ENCODE measurements at regions not wholly inside any gene's neighbourhood (a gene's known extent, or its start where the extent isn't known, plus 50 kb on each side); places are given as distances from the start of the nearest gene placed in this dataset.
"Not testable (repeated sequence)": the region's sequence is repeated elsewhere in the genome, so short reads cannot be mapped to it uniquely, and the experiment has no call there.

DNA sequence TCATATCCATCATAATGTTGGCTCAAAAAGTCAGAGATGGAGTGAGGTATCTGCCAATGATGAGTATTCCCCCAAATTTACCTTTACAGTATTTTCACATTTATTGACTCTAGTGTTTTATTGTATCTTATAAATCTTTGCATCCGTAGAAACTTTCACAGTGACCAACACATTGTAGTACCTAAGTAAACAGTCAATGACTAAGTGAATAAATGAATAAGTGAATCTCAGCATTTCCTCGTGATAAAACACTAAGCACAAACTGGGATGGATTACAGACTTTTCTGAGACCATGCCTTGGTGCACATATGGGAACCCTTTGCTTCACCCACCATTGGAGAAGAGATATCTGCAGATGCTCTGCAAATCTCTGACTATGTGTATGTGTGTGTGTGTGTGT, 429.9 kb downstream of the NR4A2 start:
- Mint-ChIP-seq H3K27me3 (ENCODE audit: insufficient read depth) (peaks cover 3% of the 10 kb centered on the region), H3K4me1 (peaks cover 8% of the 10 kb centered on the region), H3K9me3 (no peaks in the 10 kb centered on the region), H3K27ac (no peak overlapping the region), H3K36me3 (ENCODE audit: low read depth) (no peaks in the 10 kb centered on the region), H3K4me3 (no peak overlapping the region)
- DNase-seq: no peak
- TF ChIP-seq, protein P1, sequence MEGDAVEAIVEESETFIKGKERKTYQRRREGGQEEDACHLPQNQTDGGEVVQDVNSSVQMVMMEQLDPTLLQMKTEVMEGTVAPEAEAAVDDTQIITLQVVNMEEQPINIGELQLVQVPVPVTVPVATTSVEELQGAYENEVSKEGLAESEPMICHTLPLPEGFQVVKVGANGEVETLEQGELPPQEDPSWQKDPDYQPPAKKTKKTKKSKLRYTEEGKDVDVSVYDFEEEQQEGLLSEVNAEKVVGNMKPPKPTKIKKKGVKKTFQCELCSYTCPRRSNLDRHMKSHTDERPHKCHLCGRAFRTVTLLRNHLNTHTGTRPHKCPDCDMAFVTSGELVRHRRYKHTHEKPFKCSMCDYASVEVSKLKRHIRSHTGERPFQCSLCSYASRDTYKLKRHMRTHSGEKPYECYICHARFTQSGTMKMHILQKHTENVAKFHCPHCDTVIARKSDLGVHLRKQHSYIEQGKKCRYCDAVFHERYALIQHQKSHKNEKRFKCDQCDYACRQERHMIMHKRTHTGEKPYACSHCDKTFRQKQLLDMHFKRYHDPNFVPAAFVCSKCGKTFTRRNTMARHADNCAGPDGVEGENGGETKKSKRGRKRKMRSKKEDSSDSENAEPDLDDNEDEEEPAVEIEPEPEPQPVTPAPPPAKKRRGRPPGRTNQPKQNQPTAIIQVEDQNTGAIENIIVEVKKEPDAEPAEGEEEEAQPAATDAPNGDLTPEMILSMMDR (conservative IDR thresholded peaks at IDR 0.05): no peak
- H3K36me3 ChIP-seq (ENCODE audit: control insufficient read depth, insufficient read depth, low read length): no peaks in the 10 kb centered on the region
- H3K9ac ChIP-seq (ENCODE audit: extremely low read depth, low read length, poor library complexity, severe bottlenecking): no peak overlapping the region
- no peak overlapping the region for H3K27ac ChIP-seq (ENCODE audit: low read depth, low read length)
- no peaks in the 10 kb centered on the region for H3K27me3 ChIP-seq (ENCODE audit: control insufficient read depth, insufficient read depth, low read length, poor library complexity, severe bottlenecking)
- H3K4me1 ChIP-seq (ENCODE audit: control insufficient read depth, insufficient read depth, low read length): no peaks in the 10 kb centered on the region
- H3K4me3 ChIP-seq (ENCODE audit: low read length): no peak overlapping the region
- 98 to 100% methylated on average over 1 to 2 of the region's 2 CpGs for WGBS, 2 experiments (ENCODE audit: insufficient coverage in 1 of 2, insufficient read length in 1 of 2)
- H3K9me3 ChIP-seq (ENCODE audit: control insufficient read depth, low read length): no peaks in the 10 kb centered on the region

DNA sequence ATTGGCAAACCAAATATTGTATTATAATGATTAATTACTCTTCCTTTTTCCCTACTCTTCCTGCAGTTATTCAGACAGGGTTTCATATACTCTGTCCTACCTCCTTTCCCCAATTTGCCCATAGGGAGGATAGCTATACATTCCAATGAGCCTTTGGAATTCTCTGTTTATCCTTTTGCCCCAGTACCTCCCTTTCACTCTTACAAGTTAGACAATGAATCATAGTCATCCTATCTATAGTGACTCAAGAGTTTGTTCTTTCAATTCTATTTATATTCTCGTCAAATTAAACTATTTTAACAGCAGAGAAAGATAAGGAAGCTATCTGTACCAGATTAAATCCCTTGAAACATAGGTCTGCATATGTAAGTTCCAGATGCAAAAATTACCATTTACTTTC, 437.5 kb downstream of the NR4A2 start:
- Histone ChIP-seq H3K4me1 (ENCODE audit: control insufficient read depth, insufficient read depth, low read length) (no peaks in the 10 kb centered on the region), H3K27ac (ENCODE audit: low read depth, low read length) (no peak overlapping the region), H3K9me3 (ENCODE audit: control insufficient read depth, low read length) (peaks cover 8% of the 10 kb centered on the region), H3K36me3 (ENCODE audit: control insufficient read depth, insufficient read depth, low read length) (no peaks in the 10 kb centered on the region), H3K9ac (ENCODE audit: extremely low read depth, low read length, poor library complexity, severe bottlenecking) (no peak overlapping the region), H3K4me3 (ENCODE audit: low read length) (no peak overlapping the region), H3K27me3 (ENCODE audit: control insufficient read depth, insufficient read depth, low read length, poor library complexity, severe bottlenecking) (no peaks in the 10 kb centered on the region)
- no peak for DNase-seq
- peaks cover 2% of the 10 kb centered on the region for H3K36me3 Mint-ChIP-seq (ENCODE audit: low read depth)
- no peak overlapping the region for H3K4me3 Mint-ChIP-seq
- H3K27ac Mint-ChIP-seq: no peak overlapping the region
- no peaks in the 10 kb centered on the region for H3K9me3 Mint-ChIP-seq
- TF ChIP-seq, protein P1 (conservative IDR thresholded peaks at IDR 0.05): no peak
- no peaks in the 10 kb centered on the region for H3K4me1 Mint-ChIP-seq
- 89% methylated on average over 1 of the region's 1 CpG; no CpG with 5 or more reads in 1 of the 2 experiments for WGBS, 2 experiments (ENCODE audit: insufficient coverage in 1 of 2, insufficient read length in 1 of 2)
- no peaks in the 10 kb centered on the region for H3K27me3 Mint-ChIP-seq (ENCODE audit: insufficient read depth)

DNA sequence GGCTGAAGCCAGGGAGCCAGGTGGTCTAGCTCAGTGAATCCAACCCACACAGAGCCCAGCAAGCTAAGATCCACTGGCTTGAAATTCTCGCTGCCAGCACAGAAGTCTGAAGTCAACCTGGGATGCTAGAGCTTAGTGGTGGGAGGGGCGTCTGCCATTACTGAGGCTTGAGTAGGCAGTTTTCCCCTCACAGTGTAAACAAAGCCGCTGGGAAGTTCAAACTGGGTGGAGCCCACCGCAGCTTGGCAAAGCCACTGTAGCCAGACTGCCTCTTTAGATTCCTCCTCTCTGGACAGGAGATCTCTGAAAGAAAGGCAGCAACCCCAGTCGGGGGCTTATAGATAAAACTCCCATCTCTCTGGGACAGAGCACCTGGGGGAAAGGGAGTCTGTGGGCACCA, 452.1 kb downstream of the NR4A2 start:
- H3K9me3 ChIP-seq (ENCODE audit: control insufficient read depth, low read length); H3K27ac ChIP-seq (ENCODE audit: low read depth, low read length); H3K4me1 ChIP-seq (ENCODE audit: control insufficient read depth, insufficient read depth, low read length); H3K4me1 Mint-ChIP-seq; H3K9ac ChIP-seq (ENCODE audit: extremely low read depth, low read length, poor library complexity, severe bottlenecking); DNase-seq; H3K36me3 ChIP-seq (ENCODE audit: control insufficient read depth, insufficient read depth, low read length); H3K27me3 ChIP-seq (ENCODE audit: control insufficient read depth, insufficient read depth, low read length, poor library complexity, severe bottlenecking); H3K4me3 ChIP-seq (ENCODE audit: low read length); H3K27me3 Mint-ChIP-seq (ENCODE audit: insufficient read depth); H3K4me3 Mint-ChIP-seq; H3K27ac Mint-ChIP-seq: not testable (repeated sequence)
- peaks cover 44% of the 10 kb centered on the region for H3K9me3 Mint-ChIP-seq
- H3K36me3 Mint-ChIP-seq (ENCODE audit: low read depth): peaks cover 15% of the 10 kb centered on the region
- 86 to 88% methylated on average over 1 to 5 of the region's 5 CpGs for WGBS, 2 experiments (ENCODE audit: insufficient coverage in 1 of 2, insufficient read length in 1 of 2)

DNA sequence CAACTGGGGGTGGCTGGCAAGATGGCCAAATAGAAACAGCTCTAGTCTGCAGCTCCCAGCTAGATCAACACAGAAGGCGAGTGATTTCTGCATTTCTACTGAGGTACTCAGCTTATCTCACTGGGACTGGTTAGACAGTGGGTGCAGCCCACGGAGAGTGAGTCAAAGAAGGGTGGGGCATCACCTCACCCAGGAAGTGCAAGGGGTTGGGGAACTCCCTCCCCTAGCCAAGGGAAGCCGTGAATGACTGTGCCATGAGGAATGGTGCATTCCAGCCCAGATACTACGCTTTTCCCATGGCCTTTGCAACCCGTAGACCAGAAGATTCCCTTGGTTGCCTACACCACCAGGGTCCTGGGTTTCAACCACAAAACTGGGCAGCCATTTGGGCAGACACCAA, 452.6 kb downstream of the NR4A2 start:
- H3K27ac Mint-ChIP-seq; H3K4me3 ChIP-seq (ENCODE audit: low read length); H3K36me3 ChIP-seq (ENCODE audit: control insufficient read depth, insufficient read depth, low read length); H3K9me3 ChIP-seq (ENCODE audit: control insufficient read depth, low read length); H3K4me3 Mint-ChIP-seq; H3K9ac ChIP-seq (ENCODE audit: extremely low read depth, low read length, poor library complexity, severe bottlenecking); DNase-seq; H3K27me3 Mint-ChIP-seq (ENCODE audit: insufficient read depth); H3K27me3 ChIP-seq (ENCODE audit: control insufficient read depth, insufficient read depth, low read length, poor library complexity, severe bottlenecking); H3K4me1 ChIP-seq (ENCODE audit: control insufficient read depth, insufficient read depth, low read length); H3K27ac ChIP-seq (ENCODE audit: low read depth, low read length); H3K4me1 Mint-ChIP-seq: not testable (repeated sequence)
- Mint-ChIP-seq H3K9me3 (peaks cover 39% of the 10 kb centered on the region), H3K36me3 (ENCODE audit: low read depth) (peaks cover 10% of the 10 kb centered on the region)
- 88 to 93% methylated on average over 5 of the region's 5 CpGs for WGBS, 2 experiments (ENCODE audit: insufficient coverage in 1 of 2, insufficient read length in 1 of 2)

Data from endodermal cell (in vitro differentiated cells).